Aorta (tissue), 5 donors: ENCODE measurements at regions not wholly inside any gene's neighbourhood (a gene's known extent, or its start where the extent isn't known, plus 50 kb on each side); places are given as distances from the start of the nearest gene placed in this dataset.
A peak's percentile ranks its signal among the peaks of the same experiment; 100 is the strongest.

Source experiments
- ATAC-seq: fragments of 200-7000 bp; cut with Tn5 transposase; one replicate; pipeline ENCODE4 v1.9.1; 2022; ENCODE audit warnings: moderate library complexity; ENCODE audit not compliant: low FRiP score
- DNase-seq, 2 donors: peaks; one replicate each; pipeline ENCODE4 v3.0.0-alpha.2; 2020
- H3K27ac ChIP-seq, 2 donors: one replicate each; pipeline ENCODE4 v1.5.1; 2013; ENCODE audit warnings: low read length in 2 of 2, mild to moderate bottlenecking in 2 of 2, moderate library complexity in 2 of 2, control low read depth in 1 of 2, inconsistent platforms in 1 of 2, low read depth in 1 of 2
- H3K27me3 ChIP-seq, 2 donors: one replicate each; pipeline ENCODE4 v1.6.1; 2013; ENCODE audit warnings: control low read depth in 1 of 2, low read length in 1 of 2, mild to moderate bottlenecking in 1 of 2, moderate library complexity in 1 of 2; ENCODE audit not compliant: insufficient read depth in 2 of 2, control insufficient read depth in 1 of 2
- H3K36me3 ChIP-seq, 2 donors: one replicate each; pipeline ENCODE4 v1.6.1; 2013; ENCODE audit warnings: control low read depth in 1 of 2, low read length in 1 of 2, mild to moderate bottlenecking in 1 of 2; ENCODE audit not compliant: insufficient read depth in 2 of 2, control insufficient read depth in 1 of 2
- H3K4me1 ChIP-seq, 2 donors: one replicate each; pipeline ENCODE4 v1.6.1; 2013; ENCODE audit warnings: low read length in 2 of 2, control low read depth in 1 of 2, mild to moderate bottlenecking in 1 of 2, moderate library complexity in 1 of 2; ENCODE audit not compliant: insufficient read depth in 2 of 2, control insufficient read depth in 1 of 2
- H3K4me3 ChIP-seq, 2 donors: one replicate each; pipeline ENCODE4 v1.5.1; 2013; ENCODE audit warnings: low read length in 2 of 2, control low read depth in 1 of 2, mild to moderate bottlenecking in 1 of 2
- H3K9me3 ChIP-seq: one replicate; pipeline ENCODE4 v1.6.1; 2013; ENCODE audit warnings: mild to moderate bottlenecking, low read length; ENCODE audit not compliant: control insufficient read depth
- WGBS, 2 donors: extraction: QIAGEN DNeasy Blood & Tissue Kit; methylation state at CpG; one replicate each; pipeline ENCODE4 v1.1.7; 2013; 5-methylcytosine and 5-hydroxymethylcytosine counted together
- intact Hi-C, 2 donors: fragments of 100-400 bp; cut with DNase I; formaldehyde crosslinking; loops; one replicate each; pipeline versions ENCODE4 v1.14.2 to v1.15.0; 2022
- donor health status: healthy with polysubstance abuse.
- donor health status: Bipolar disorder and iron deficiency.
- donor health status: DM: no; HTN: no; CAD: no.
- donor health status: DM: no; HTN: no; CAD: no.
- donor health status: DM: yes; HTN: yes; CAD: no.

DNA sequence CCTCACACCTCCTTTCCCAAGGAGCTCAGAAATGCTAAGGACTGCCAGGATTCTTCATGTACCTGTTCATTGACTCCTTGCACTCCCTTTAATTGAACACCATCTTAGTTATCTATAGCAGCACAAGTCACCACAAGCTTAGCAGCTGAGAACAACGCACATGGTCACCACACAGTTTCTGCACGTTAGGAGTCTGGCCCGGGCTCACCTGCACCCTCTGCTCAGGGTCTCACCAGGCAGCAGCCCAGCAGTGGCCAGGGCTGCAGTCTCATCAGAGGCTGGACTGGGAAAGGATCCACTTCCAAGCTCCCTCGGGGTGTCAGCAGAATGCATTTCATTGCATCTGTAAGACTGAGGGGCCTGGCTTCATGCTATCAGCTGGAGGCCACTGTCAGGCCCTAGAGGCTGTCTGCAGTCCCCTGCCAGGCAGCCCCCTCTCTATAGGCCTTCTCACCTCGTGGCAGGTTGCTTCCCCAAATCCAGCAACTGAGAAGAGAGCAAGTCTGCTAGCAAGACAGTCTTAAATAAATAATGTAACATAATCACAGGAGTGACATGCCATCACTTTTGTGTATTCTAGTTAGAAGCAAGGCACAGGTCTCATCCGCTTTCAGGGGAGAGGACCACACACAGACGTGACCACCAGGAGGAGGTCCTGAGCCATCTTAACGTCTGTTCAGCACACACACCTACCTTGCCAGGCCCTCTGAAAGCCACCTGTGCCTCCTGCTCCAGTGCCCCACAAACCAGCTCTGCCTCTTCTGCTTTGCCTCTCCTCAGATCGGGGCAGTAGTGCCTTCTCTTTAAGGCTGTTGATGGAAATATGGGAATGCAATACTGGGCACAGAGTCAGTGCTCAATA, 165.2 kb upstream of the CST7 start:
- no peaks in the 10 kb centered on the region for H3K4me1 ChIP-seq
- H3K27me3 ChIP-seq, result no peaks in the 10 kb centered on the region
- intact Hi-C loops, result loop anchor here (5.0 to 10.0 kb wide), 2 partner anchors 622 to 629 kb away; no protein-coding TSS in a partner anchor
- no peaks in the 10 kb centered on the region for H3K9me3 ChIP-seq
- H3K4me3 ChIP-seq, result no peak overlapping the region
- no peak for ATAC-seq
- no peak overlapping the region for H3K27ac ChIP-seq
- H3K36me3 ChIP-seq, result no peaks in the 10 kb centered on the region
- 91 to 93% methylated on average over 9 of the region's 9 CpGs for WGBS, 2 donors
- peak in 1 of 2 donors; percentile 34 for DNase-seq

DNA sequence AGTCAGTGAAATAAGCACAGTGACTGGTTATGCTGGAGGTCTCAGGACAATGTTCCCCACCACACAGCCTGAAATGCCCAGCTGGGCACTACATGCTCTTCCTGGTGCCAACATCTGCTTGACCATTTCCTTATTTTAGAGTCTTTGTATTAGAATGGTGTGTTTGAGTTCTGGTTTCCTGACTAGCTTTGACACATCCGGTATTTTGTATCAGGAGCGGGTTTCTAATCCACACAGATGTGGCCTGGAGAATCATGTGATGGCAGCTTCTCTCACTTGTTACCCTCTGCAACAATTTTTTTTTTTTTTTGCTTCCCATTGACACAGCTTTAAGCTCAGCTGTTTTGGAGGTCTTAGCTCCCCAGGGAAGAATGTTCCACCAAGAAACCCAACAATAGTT, 164.5 kb upstream of the CST7 start:
- no peaks in the 10 kb centered on the region for H3K9me3 ChIP-seq
- intact Hi-C loops, result loop anchor here (5.0 to 10.0 kb wide), 2 partner anchors 622 to 630 kb away; no protein-coding TSS in a partner anchor
- ATAC-seq (no peak), DNase-seq (no peak)
- no peaks in the 10 kb centered on the region for H3K4me1 ChIP-seq
- no peaks in the 10 kb centered on the region for H3K36me3 ChIP-seq
- 94% methylated on average over 2 of the region's 2 CpGs for WGBS, 2 donors
- no peaks in the 10 kb centered on the region for H3K27me3 ChIP-seq
- no peak overlapping the region for H3K27ac ChIP-seq
- no peak overlapping the region for H3K4me3 ChIP-seq

- H3K27ac ChIP-seq, result no peak overlapping the region
- H3K36me3 ChIP-seq, result no peaks in the 10 kb centered on the region
- intact Hi-C loops, result loop anchor here in 1 of 2 donors (10.0 kb wide), 1 partner anchor 631 kb away; no protein-coding TSS in a partner anchor
- H3K4me3 ChIP-seq, result no peak overlapping the region
- no peaks in the 10 kb centered on the region for H3K9me3 ChIP-seq
- 74 to 79% methylated on average over 11 of the region's 11 CpGs for WGBS, 2 donors
- peak in 1 of 2 donors; percentile 9 for DNase-seq
- H3K27me3 ChIP-seq, result no peaks in the 10 kb centered on the region
- no peaks in the 10 kb centered on the region for H3K4me1 ChIP-seq
- ATAC-seq, result no peak
Measured at GRCh38 chr20:24785141-24786110, 163.6 kb upstream of the CST7 start.

GRCh38 chr20:24786111-24786495, 163.0 kb upstream of the CST7 start:
- ATAC-seq, result no peak
- DNase-seq, result no peak
- Histone ChIP-seq H3K36me3 (no peaks in the 10 kb centered on the region), H3K4me1 (no peaks in the 10 kb centered on the region), H3K27ac (no peak overlapping the region), H3K27me3 (no peaks in the 10 kb centered on the region), H3K9me3 (no peaks in the 10 kb centered on the region), H3K4me3 (no peak overlapping the region)
- intact Hi-C loops, result loop anchor here in 1 of 2 donors (10.0 kb wide), 1 partner anchor 631 kb away; no protein-coding TSS in a partner anchor
- WGBS, 2 donors, result 91 to 93% methylated on average over 6 to 12 of the region's 12 CpGs

DNA sequence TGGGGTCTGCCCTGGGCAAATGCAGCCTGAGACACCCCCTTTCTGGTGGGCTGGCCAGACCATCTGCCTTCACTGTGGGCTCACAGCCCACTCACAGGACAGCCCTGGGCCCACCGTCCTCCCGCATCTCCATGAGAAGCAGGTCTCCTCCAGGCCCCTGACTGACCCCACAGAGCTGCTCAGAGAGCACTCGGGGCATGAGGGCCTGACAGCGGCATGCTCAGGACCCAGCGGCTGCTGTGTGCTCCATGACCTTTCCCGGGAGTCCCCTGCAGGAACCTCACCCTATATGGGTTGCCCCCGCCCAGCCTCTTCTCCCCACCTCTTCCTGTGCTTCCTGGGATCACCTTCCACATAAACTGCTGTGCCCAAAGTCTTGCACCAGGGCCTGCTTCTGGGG, 162.4 kb upstream of the CST7 start:
- Histone ChIP-seq H3K36me3 (no peaks in the 10 kb centered on the region), H3K4me1 (no peaks in the 10 kb centered on the region), H3K9me3 (no peaks in the 10 kb centered on the region), H3K27me3 (no peaks in the 10 kb centered on the region), H3K27ac (no peak overlapping the region), H3K4me3 (no peak overlapping the region)
- 91 to 92% methylated on average over 7 of the region's 7 CpGs for WGBS, 2 donors
- DNase-seq (peak in 1 of 2 donors; percentile 37), ATAC-seq (no peak)
- intact Hi-C loops, result loop anchor here in 1 of 2 donors (10.0 kb wide), 1 partner anchor 632 kb away; no protein-coding TSS in a partner anchor

- H3K36me3 ChIP-seq, result no peaks in the 10 kb centered on the region
- H3K9me3 ChIP-seq, result no peaks in the 10 kb centered on the region
- 91% methylated on average over 10 of the region's 10 CpGs for WGBS, 2 donors
- DNase-seq, result no peak
- no peak overlapping the region for H3K4me3 ChIP-seq
- H3K27ac ChIP-seq, result no peak overlapping the region
- no peaks in the 10 kb centered on the region for H3K4me1 ChIP-seq
- ATAC-seq, result no peak
- intact Hi-C loops, result loop anchor here in 1 of 2 donors (10.0 kb wide), 1 partner anchor 632 kb away; no protein-coding TSS in a partner anchor
- no peaks in the 10 kb centered on the region for H3K27me3 ChIP-seq
Measured at GRCh38 chr20:24787071-24787470, 162.0 kb upstream of the CST7 start.

GRCh38 chr20:24787621-24788020, 161.4 kb upstream of the CST7 start:
- intact Hi-C loops, result loop anchor here in 1 of 2 donors (10.0 kb wide), 1 partner anchor 633 kb away; no protein-coding TSS in a partner anchor
- Histone ChIP-seq H3K36me3 (no peaks in the 10 kb centered on the region), H3K4me1 (no peaks in the 10 kb centered on the region), H3K4me3 (no peak overlapping the region), H3K27ac (no peak overlapping the region), H3K27me3 (no peaks in the 10 kb centered on the region), H3K9me3 (no peaks in the 10 kb centered on the region)
- no peak for DNase-seq
- ATAC-seq, result no peak
- WGBS, 2 donors, result 95 to 96% methylated on average over 8 of the region's 8 CpGs

DNA sequence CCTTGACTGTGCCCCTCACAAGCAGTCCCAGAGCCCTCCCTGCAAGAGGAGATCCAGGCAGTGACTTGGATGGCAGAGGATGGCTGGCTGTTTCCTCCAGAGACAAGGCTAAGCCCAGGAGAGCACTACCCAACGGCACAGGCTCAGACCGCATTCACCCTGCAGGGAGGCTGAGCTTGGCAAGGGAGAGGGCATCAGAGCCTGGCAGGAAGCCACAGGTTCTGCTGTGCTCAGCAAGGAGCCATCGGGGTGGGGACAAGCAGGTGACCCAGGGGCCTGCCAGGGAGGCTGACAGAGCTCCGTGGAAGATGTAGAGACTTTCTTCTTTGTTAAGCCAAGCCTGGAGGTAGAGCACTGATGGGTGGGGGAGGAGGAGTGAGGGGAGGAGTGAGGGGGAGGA, 159.2 kb upstream of the CST7 start:
- no peaks in the 10 kb centered on the region for H3K27me3 ChIP-seq
- ATAC-seq (no peak), DNase-seq (peak in 1 of 2 donors; percentile 35)
- H3K4me1 ChIP-seq, result no peaks in the 10 kb centered on the region
- intact Hi-C loops, result loop anchor here in 1 of 2 donors (10.0 kb wide), 1 partner anchor 635 kb away; no protein-coding TSS in a partner anchor
- no peaks in the 10 kb centered on the region for H3K9me3 ChIP-seq
- no peaks in the 10 kb centered on the region for H3K36me3 ChIP-seq
- H3K27ac ChIP-seq, result no peak overlapping the region
- WGBS, 2 donors, result 75 to 78% methylated on average over 4 of the region's 4 CpGs
- H3K4me3 ChIP-seq, result no peak overlapping the region
